Liver (tissue), 3 donors: ENCODE measurements at regions not wholly inside any gene's neighbourhood (a gene's known extent, or its start where the extent isn't known, plus 50 kb on each side); places are given as distances from the start of the nearest gene placed in this dataset.

Experiments
- CTCF ChIP-seq: fragments of 150-350 bp; IDR thresholded peaks from 2 replicates; pipeline ENCODE4 v1.5.1; 2017; ENCODE audit warnings: improper control_type of control experiment, low read depth, low read length; ENCODE audit not compliant: missing input control
- GABPA ChIP-seq, 2 donors: IDR thresholded peaks in 1 of 2; conservative IDR thresholded peaks in 1 of 2; 2 replicates each; pipeline ENCODE4 v1.6.1; 2016; ENCODE audit warnings: antibody characterized with exemption in 2 of 2, mild to moderate bottlenecking in 1 of 2, moderate library complexity in 1 of 2
- SP1 ChIP-seq: IDR thresholded peaks from 2 replicates; pipeline ENCODE4 v1.6.1; 2018; ENCODE audit warnings: antibody characterized with exemption, mild to moderate bottlenecking
- ZBTB33 ChIP-seq: IDR thresholded peaks from 2 replicates; pipeline ENCODE4 v1.6.1; 2016; ENCODE audit warnings: antibody characterized with exemption
- TF ChIP-seq, protein P1 (sequence below): IDR thresholded peaks from 2 replicates; pipeline ENCODE4 v1.6.1; 2016; ENCODE audit warnings: antibody characterized with exemption
- donor health status: healthy.
- donor health status: healthy.

DNA sequence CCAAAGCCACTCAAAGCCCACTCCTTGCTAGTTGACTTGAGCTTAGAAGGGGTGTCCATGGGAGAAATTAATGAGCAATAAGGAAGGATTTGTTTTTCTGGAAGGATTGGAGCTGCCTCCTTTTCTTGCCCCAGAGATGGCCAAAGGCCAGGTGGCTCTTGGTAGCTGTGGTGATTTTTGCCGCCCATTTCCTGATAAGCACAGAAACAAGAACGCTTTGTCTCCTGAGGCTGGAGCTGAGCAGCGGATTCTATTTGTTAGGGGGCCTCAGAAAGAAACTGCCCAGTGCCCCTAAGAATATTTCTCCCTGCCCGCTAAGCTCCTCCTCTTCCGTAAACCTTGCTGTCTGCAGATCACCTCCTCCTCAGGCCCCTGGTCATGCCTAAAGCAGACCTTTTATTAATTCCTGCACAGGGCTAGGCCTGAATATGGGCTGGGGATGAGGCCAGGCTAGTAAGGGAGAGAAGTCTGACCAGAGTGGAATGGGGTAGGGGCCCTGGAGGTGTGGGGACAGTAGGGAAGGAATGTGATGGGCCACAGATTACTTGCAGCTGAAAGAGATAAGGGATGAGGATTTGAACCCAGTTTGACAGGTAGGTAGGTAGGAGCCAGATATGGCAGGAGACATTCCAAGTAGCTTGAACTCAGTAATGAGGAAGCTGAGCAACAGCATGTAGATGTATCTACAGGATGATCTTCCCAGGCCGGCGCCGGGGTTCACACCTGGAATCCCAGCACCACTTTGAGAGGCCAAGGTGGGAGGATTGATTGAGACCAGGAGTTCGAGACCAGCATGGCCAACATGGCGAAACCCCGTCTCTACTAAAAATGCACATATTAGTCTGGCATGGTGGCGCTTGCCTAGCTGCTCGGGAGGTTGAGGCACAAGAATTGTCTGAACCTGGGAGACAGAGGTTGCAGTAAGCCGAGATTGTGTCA lies 71.2 kb upstream of the NAA20 start:
- no peak for TF ChIP-seq CTCF
- no peak for TF ChIP-seq GABPA (IDR thresholded peaks at IDR 0.05 in 1 of 2, conservative IDR thresholded peaks at IDR 0.05 in 1 of 2)
- TF ChIP-seq, protein P1, sequence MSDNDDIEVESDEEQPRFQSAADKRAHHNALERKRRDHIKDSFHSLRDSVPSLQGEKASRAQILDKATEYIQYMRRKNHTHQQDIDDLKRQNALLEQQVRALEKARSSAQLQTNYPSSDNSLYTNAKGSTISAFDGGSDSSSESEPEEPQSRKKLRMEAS: no peak
- no peak for TF ChIP-seq SP1
- no peak for TF ChIP-seq ZBTB33
